ENCODE measurements at regions not wholly inside any gene's neighbourhood (a gene's known extent, or its start where the extent isn't known, plus 50 kb on each side); places are given as distances from the start of the nearest gene placed in this dataset.

- no peak for DNase-seq (ENCODE audit: low read depth)
These were observed 64.8 kb downstream of the PTHLH start for GRCh38 chr12:27907766-27908165.

- DNase-seq (ENCODE audit: low read depth) = no peak
These were observed 65.7 kb downstream of the PTHLH start for GRCh38 chr12:27906658-27907473.

- no peak for DNase-seq (ENCODE audit: low read depth)
These were observed 66.4 kb downstream of the PTHLH start for GRCh38 chr12:27906127-27906500.

- no peak for DNase-seq (ENCODE audit: low read depth)
These were observed 67.0 kb downstream of the PTHLH start for GRCh38 chr12:27905285-27906126.

GRCh38 chr12:27902651-27903050, 69.9 kb downstream of the PTHLH start:
- DNase-seq (ENCODE audit: low read depth) = no peak

- DNase-seq (ENCODE audit: low read depth) = no peak
These were observed 70.6 kb downstream of the PTHLH start for GRCh38 chr12:27901959-27902358.

GRCh38 chr12:27900920-27901879, 71.3 kb downstream of the PTHLH start:
- no peak for DNase-seq (ENCODE audit: low read depth)

- DNase-seq (ENCODE audit: low read depth) = peak; percentile 66
These were observed 73.3 kb downstream of the PTHLH start for GRCh38 chr12:27899151-27899661.

GRCh38 chr12:27898022-27898421, 74.5 kb downstream of the PTHLH start:
- no peak for DNase-seq (ENCODE audit: low read depth)

- DNase-seq (ENCODE audit: low read depth) = no peak
These were observed 76.0 kb downstream of the PTHLH start for GRCh38 chr12:27896419-27896990.

GRCh38 chr12:27894309-27894708, 78.2 kb downstream of the PTHLH start:
- DNase-seq (ENCODE audit: low read depth) = no peak

- no peak for DNase-seq (ENCODE audit: low read depth)
These were observed 92.8 kb downstream of the PTHLH start for GRCh38 chr12:27879708-27880107.

GRCh38 chr12:27875677-27876076, 95.6 kb upstream of the MANSC4 start:
- no peak for DNase-seq (ENCODE audit: low read depth)

- no peak for DNase-seq (ENCODE audit: low read depth)
These were observed 93.0 kb upstream of the MANSC4 start for GRCh38 chr12:27873010-27873409.

GRCh38 chr12:27871946-27872345, 91.9 kb upstream of the MANSC4 start:
- no peak for DNase-seq (ENCODE audit: low read depth)

- DNase-seq (ENCODE audit: low read depth) = no peak
These were observed 90.9 kb upstream of the MANSC4 start for GRCh38 chr12:27870939-27871338.

GRCh38 chr12:27869567-27869966, 89.5 kb upstream of the MANSC4 start:
- DNase-seq (ENCODE audit: low read depth) = no peak

GRCh38 chr12:27868139-27868538, 88.1 kb upstream of the MANSC4 start:
- no peak for DNase-seq (ENCODE audit: low read depth)

- peak; percentile 3 for DNase-seq (ENCODE audit: low read depth)
These were observed 86.5 kb upstream of the MANSC4 start for GRCh38 chr12:27866373-27867101.

GRCh38 chr12:27865421-27865820, 85.4 kb upstream of the MANSC4 start:
- DNase-seq (ENCODE audit: low read depth) = peak; percentile 3

GRCh38 chr12:27864521-27864920, 84.5 kb upstream of the MANSC4 start:
- DNase-seq (ENCODE audit: low read depth) = no peak
